DMS79 treated with DMSO at 0.1 percent for 48 hours (cell line): ENCODE measurements at regions not wholly inside any gene's neighbourhood (a gene's known extent, or its start where the extent isn't known, plus 50 kb on each side); places are given as distances from the start of the nearest gene placed in this dataset.
"Not testable (repeated sequence)": the region's sequence is repeated elsewhere in the genome, so short reads cannot be mapped to it uniquely, and the experiment has no call there.

ENCODE experiments used
- DNase-seq: peaks from one replicate; lab custom pipeline; 2025; lab: John Stamatoyannopoulos, UW

DNA sequence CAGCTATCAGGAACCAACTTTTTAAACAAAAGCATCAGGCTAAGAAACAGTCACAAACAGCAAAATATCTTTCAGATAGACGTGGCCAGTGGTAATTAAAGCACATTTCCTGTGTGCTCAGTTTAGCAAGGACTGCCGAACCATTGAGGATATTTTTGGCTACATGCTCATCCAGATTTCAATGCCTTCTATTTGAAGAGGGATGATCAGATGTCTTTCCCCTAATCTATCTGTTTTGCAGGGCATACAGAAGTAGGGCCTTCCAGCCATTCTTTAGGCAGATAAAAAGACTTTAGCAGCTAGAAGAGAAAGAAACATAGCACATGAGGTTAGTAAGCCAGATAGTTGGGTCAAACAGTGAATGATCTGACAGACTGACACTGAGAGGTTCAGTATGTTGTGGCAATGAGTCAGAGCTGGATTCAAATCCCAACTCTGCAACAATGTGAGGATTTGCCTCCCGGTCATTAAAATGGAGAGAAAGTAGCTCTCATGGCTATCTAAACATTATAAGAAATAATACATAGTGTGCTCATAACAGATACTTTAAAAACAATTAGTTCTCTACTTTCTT, 100.0 kb upstream of the PRKG2 start:
- no peak for DNase-seq

DNA sequence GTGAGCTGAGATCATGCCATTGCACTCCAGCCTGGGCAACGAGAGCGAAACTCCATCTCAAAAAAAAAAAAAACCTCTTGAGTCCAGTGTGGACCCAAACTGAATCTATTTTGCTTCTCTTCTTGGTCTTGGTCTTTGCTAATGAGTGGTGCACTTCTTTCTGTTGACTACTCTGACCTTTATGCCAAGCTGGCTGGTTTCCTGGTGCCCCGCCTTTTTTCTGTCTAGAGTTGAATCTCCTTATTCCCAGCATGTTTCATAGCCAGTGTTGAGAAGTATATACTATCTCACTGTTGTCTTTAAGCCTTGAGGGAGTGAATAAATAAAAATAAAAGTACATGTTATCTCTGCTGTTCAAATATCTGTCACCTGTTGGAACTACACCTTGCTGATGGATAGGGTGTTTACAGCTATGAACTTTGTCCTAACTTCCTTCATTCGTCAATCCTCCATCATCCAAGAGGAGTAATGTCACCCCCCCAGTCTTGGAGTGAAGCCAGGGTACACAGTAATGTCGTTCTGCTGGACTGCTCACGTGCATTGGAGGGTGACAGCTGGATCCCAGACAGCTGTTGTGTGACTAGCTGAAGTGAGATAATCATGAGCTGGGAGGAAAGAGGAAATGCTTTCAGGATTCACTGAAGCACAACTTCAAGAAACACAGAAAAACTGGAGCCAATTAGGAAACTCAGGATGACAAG, 99.3 kb upstream of the PRKG2 start:
- peak; percentile 95 for DNase-seq

DNA sequence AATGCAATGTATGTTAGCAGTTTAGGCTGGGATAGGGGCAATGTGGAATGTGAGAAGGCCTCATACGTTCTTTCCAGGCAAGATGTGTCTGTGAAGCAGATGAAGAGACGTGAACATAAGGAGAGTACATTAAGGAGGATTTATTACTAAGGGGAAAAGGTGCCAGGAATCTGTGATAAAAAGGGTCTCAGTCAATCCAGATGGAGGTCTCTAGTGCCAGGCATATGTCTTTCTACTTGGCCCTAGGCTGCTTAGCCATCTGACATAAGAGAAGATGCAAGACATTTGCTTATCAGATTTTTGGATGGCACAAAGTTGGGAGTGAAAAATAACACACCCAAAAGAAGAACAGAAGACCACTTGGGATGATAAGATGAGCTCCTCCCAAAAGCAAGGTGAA, 93.0 kb upstream of the PRKG2 start:
- DNase-seq, result no peak

DNA sequence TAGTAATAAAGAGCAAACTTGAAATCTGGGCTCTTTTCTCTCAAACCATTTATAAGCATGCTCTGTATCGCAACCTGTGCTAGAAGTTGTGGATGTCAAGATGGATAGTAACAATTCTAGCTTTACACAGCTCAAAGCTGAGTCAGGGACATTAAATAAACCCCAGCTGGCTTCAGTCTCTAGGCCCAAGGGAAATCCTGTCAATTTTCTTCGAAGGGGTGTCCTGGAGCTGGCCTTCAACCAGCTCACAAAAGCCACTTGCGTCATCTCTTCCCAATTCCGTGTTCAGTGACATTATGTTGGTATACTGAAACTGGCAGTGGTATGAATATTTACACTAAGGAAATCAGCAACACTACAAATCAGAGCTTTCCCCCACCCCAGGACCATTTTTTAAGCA, 89.8 kb upstream of the PRKG2 start:
- DNase-seq, result no peak

DNA sequence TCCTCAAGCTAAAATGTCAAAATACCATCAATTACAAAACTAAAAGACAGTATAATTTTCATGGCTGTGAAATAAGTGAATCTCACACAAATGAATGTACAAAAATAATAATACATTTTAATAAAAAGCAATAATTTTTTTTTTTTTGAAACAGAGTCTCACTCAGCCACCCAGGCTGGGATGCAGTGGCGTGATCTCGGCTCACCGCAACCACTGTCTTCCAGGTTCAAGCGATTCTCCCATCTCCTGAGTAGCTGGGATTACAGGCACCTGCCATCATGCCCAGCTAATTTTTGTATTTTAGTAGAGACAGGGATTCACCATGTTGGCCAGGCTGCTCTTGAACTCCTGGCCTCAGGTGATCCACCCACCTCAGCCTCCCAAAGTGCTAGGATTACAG, 85.3 kb upstream of the PRKG2 start:
- not testable (repeated sequence) for DNase-seq

DNA sequence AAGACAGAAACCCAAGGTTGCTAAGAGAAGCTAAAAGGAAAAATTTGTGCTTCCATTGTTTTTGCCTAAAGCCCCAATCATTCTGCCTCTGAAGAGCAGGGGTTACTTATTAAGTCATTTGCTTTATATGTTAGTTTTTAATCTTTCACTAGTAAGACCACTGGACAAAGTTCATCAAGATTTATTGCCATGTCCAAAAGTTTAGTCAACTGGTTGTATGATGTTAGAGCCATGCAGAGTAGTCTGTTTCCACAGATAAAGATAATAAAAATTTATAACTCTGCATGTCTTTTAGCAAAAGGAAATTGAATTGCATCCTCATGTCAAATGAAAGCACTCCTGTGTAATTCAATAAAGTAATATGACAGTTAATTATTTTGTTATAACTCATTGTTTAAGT, 75.8 kb upstream of the PRKG2 start:
- no peak for DNase-seq

DNA sequence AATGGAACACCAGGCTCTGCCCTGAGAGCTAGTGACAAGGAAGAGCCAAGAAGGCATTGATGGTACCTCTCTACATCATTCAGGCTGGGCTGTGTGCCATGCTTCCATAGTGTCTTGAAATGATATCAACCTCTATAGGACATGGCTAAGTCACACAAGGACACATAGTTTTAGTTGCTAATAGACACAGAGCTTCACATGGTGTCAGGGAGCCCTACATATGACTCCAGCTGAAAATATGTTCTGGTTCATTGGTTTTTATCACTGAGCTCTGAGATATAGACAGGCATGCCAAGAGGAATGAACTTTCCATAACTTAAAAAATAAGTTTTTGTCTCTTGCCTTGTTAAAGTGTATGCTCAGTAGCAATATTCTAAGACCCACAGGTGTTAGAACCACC, 72.1 kb upstream of the PRKG2 start:
- DNase-seq, result no peak

DNA sequence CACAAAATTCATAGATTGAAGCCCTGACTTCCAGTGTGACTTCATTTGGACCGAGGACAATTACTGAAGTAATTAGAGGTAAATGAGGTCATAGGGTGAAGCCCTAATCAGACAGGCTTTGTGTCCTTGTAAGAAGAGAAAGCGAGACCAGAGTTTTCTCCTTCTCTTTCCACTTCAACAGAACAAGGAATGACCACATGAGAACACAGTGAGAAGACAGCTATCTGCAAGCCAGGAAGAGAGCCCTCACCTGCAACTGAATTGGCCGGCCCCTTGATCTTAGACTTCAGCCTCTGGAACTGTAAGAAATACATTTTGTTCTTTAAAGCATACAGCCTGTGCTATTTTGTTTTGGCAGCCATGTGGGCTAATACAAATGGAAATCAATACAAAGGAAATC, 67.1 kb upstream of the PRKG2 start:
- no peak for DNase-seq

DNA sequence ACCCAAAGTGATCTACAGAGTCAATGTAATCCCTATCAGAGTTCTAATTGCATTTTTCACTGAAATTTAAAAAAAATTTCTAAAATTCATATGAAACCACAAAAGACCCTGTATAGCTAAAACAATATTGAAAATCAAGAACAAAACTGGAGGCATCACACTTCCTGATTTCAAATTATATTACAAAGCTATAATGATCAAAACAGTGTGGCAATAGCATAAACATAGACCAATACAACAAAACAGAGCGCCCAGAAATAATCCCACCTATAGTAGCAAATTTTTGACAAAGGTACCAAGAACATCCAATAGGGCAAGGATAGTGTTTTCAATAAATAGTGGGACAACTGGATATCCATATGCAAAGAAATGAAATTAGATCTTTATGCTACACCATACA, 59.4 kb upstream of the PRKG2 start:
- no peak for DNase-seq

DNA sequence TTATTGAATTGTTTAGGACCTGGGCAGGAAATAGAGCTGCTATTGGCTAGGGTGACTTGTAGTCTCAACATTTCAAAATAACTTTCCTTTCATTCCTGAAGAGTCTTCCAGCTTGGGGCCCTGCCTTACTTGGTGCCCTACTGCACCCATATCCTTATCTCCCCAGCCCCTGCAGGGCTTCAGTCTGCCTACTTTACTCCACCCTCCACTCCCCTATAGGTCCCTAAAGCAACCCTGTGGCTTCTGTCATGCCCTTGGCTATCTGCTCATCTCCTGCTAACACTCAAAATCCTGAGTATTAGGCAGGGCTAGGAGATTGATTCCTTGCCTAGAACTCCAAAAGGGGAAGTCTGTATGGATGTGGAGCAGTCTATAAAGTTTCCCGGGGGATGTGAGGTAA, 57.6 kb upstream of the PRKG2 start:
- DNase-seq, result no peak
